Peyer's patch (tissue), 4 donors: ENCODE measurements at regions not wholly inside any gene's neighbourhood (a gene's known extent, or its start where the extent isn't known, plus 50 kb on each side); places are given as distances from the start of the nearest gene placed in this dataset.

ENCODE experiments used
- CTCF ChIP-seq, 6 experiments: fragments of 450-650 bp in 4 of 6; fragments of 200-600 bp in 2 of 6; sonication (generic) in 1 of 6; IDR thresholded peaks; one replicate each; pipeline ENCODE4 v1.5.1; 2017 to 2019; ENCODE audit warnings: antibody characterized with exemption in 6 of 6, mild to moderate bottlenecking in 3 of 6, moderate library complexity in 1 of 6
- POLR2A ChIP-seq, 2 donors: fragments of 450-650 bp; IDR thresholded peaks; one replicate each; pipeline ENCODE4 v1.5.1; 2017; ENCODE audit warnings: antibody characterized with exemption in 2 of 2, mild to moderate bottlenecking in 2 of 2, moderate library complexity in 2 of 2

GRCh38 chr6:16978686-16979085, 123.2 kb upstream of the STMND1 start:
- no peak for TF ChIP-seq CTCF (IDR thresholded peaks at IDR 0.05)
- TF ChIP-seq POLR2A (IDR thresholded peaks at IDR 0.05) = no peak
